Globus pallidus (tissue), 1 donor: ENCODE measurements at regions not wholly inside any gene's neighbourhood (a gene's known extent, or its start where the extent isn't known, plus 50 kb on each side); places are given as distances from the start of the nearest gene placed in this dataset.
"Not testable (repeated sequence)": the region's sequence is repeated elsewhere in the genome, so short reads cannot be mapped to it uniquely, and the experiment has no call there.

Experiments used
- DNase-seq: peaks from one replicate; pipeline ENCODE4 v3.0.0-alpha.2; 2015; ENCODE audit warnings: low spot score

DNA sequence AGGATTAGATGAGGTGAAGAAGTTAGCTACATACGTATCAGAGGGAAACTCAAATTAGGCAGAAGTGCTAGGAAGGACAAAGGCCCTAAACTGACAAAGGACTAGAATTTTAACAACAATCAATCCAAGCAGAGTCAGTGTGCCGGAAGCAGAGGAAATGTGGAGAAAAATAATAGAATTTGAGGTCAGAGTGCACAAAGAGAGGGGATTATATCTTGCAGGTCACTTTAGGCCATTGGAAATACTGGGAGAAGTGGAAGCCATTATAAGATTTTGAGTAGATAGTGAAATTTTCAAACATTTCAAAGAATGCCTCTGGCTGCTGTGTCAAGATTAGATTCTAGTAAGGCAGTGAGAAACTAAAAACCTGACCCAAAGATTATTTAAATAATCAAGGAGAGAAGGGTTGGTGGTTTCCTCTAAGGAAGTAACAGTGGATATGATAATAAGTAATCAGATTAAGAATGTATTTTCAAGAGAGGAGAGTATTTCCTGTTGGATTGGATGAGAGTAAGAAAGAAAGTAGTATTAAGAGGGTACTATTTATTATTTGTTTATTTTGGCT, 889.2 kb upstream of the NCAM2 start:
- DNase-seq: no peak

DNA sequence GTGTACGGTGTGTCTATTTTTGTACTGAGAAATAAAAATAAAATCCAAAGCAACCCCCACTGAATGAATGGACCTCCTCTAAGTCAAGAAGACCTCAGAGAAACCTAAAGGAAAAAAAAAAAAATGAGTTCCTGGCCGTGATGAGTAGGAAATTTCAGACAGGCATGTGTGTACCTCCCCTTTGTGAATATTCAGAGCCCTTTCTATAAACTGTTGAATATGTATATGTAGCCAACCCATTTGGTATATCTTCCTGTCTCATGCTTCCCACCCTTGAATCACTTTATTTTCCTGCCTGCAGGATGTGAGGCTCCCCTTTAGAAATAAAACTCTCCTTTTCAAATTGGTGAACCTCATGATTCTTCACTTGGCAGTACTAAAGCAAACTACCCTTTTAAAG, 887.8 kb upstream of the NCAM2 start:
- DNase-seq: no peak

DNA sequence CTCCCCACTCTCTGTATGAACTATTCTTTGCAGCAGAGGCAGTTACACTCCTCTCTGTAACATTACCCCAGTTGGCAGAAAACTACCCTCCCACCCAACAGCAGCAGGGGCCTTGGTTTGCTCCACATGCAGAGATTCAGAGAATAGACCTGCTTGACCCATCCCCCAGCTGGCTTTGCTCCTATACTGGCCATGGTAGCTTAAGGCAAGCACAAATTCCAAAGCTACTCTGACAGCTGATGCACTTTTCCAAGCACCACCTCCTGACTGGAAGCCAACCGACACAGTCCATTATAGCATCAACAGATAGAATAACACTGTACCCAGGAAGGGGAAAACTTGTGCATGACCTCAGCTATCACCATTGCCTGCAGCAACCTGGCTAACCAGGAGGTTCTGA, 846.5 kb upstream of the NCAM2 start:
- no peak for DNase-seq

DNA sequence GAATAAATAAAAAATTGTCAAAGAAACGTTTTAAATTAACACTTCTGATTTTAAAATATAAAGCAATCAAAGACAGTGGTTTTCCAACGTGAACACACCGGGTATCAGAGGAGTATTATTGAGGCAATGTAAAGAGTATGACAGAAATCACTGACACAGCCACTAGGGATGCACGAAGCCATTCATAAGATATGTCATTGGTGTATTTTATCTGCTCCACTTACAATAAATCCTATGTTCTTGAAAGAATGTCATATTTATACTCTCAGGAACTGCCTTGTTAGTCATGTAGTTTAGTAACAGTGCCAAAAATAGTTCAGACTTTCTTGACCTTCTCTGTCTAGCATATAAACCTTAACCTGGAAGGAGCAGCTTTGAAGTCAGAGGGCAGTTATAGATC, 835.0 kb upstream of the NCAM2 start:
- DNase-seq: no peak

DNA sequence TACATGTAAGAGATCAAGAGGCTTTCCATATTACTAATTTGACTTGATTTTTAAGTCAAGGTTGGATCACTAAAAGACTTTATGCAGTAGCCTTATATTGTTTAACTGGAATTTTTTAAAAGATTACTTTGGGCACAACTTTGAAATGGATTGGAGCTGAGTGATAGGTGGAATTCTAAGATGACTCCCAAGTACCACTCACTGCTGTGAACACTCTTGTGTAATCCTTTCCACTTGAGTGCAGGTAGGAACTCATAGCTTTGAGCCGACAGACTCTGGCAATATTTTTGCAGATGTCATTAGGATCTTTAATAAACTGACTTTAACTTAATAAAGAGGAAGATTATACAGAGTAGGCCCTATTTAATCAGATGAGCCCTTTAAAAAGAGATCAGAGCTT, 831.1 kb upstream of the NCAM2 start:
- no peak for DNase-seq

DNA sequence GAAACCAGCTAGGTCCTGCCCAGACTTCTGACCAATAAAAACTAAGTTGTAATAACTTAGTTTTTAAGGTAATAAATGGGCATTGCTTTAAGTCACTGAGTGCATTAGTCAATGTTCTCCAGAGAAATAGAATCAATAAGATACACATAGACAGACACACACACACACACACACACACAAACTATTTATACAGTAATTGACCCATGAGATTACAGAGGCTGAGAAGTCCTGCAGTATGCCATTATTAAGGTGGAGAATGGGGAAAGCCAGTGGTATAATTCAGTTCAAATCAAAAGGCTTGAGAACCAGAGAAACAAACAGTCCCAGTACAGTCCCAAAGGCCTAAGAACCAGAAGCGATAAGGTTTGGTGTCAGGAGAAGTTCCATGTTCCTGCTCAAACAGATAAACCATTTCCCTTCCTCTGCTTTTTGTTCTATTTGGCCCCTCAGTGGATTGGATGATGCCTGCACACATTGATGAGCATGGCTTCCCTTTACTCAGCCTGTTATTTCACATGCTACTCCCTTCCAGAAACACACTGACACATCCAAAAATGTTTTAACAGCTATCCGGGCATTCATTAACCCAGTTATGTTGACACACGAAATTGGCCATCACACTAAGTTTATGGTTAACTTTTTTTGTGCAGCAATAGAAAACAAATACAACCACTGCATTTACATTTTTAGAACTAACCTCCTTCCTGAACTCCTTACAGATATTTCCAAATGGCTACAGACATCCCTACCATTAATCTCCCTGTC, 828.2 kb upstream of the NCAM2 start:
- DNase-seq: no peak

DNA sequence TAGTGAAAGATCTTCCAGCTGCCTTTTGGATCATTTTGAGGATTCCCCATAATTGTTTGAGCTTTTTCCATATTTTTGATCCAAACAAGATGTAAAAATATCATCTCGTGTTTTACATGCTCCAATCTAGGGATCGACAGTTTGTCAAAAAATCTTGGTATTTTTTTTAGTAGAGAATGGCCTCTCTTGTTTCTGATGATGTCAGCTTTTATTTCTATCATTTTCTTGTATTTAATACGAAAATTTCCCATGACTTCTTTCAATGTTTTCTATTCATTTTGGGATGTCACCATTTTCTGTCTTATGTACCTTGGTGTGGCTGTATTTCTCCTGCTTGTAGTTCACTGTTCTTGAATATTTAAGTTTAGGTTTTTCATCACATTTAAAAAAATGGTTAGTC, 812.0 kb upstream of the NCAM2 start:
- no peak for DNase-seq

DNA sequence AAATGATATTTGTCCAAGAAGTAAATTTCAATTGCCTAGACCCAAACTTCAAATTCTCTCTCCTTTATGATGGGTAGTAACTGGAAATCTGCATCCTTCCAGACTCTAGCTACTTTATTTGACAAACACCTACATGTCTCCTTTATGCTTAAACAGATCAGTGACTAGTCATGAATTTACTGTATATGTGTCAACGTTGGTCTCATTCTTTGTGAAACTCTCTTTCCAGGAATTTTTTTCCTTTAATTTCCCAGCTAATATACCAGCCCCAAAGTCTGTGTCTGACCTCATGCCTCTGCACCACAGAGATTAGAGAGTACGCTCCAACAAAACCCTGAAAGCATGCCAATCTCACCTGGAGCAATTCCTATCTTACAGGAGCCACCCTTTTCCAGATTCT, 811.2 kb upstream of the NCAM2 start:
- DNase-seq: no peak

DNA sequence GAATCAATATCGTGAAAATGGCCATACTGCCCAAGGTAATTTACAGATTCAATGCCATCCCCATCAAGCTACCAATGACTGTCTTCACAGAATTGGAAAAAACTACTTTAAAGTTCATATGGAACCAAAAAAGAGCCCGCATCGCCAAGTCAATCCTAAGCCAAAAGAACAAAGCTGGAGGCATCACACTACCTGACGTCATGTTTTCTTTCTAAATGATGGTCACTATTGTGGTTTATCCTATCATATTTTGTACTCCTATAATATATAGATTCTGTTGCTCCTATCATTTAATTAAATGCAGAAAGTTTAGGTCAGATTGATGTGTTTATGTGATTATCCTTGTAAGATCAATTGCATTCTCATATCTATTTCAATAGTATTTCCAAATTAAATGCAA, 796.9 kb upstream of the NCAM2 start:
- not testable (repeated sequence) for DNase-seq

DNA sequence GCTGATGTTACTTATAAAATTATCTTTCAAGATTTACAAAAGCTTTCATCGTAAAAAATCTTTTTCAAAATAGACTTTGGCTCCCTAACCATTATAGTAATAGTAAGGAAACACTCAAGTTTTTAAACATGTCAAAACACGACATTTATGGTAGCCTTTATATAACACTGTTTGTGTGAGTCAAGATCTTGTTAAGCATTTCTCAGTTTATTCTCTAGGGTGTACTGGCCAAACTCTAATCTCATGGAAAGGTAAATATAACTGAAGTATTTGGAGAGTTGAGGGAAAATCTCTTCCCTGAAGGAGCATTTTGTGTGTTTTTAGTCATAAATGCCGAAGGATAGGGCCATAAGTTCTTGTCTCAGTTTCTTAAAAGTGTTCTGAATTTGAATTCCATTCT, 790.9 kb upstream of the NCAM2 start:
- DNase-seq: no peak

DNA sequence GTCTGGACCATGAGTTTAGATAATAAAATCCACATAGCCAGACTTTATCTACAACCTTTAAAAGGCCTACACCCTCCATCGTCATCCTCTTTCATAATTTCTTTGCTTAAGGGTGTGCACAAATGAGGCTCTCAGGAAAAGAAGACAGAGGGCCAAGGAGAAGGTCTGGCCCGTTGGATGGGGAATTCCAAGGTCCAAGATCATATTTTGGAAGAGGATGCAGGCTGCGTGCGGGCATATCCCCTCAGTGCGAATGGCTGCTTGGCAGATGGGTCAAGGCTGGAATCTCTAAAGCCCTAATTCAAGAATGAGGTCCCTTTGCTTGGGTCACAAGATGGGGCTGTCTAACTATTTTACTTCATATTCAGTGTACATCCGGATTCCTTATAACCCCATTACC, 782.2 kb upstream of the NCAM2 start:
- DNase-seq: peak; percentile 15

DNA sequence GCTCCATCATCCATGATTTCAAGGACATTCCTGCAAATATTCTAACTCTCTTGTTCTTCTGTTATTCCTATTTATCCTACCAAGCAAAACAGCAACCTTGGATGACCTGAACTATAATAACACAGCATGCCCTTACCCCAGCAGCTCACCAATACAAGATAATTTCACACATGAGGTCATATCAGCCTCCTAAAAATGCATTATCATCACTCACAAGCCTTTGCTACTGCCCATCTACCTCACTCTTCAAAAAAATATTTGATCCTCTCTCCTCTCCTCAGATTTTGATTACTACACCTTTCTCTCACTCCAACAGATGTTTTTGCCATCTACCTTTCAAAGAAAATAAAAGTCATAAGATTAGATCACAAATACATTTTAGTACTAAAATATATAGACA, 777.6 kb upstream of the NCAM2 start:
- no peak for DNase-seq

DNA sequence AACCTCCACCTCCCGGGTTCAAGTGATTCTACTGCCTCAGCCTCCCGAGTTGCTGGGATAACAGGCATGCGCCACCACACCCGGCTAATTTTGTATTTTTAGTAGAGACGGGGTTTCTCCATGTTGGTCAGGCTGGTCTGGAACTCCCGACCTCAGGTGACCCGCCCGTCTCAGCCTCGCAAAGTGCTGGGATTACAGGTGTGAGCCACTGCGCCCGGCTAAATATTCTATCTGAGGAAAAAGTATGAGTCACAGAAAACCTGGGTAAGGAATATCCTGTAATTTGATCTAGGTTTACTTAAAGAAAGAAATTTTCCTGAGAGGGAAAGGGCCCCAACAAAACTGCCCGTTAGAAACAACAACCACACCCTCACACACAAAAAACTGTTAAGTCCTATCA, 776.2 kb upstream of the NCAM2 start:
- DNase-seq: not testable (repeated sequence)

DNA sequence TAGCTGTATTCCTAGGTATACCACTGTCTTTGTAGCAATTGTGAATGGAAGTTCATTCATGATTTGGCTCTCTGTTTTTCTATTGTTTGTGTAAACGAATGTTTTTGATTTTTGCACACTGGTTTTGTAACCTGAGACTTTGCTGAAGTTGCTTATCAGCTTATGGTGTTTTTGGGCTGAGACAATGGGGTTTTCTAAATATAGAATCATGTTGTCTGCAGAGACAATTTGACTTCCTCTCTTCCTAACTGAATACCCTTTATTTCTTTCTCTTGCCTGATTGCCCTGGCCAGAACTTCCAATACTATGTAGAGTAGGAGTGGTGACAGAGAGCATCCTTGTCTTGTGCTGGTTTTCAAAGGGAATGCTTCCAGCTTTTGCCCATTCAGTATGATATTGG, 761.6 kb upstream of the NCAM2 start:
- not testable (repeated sequence) for DNase-seq

DNA sequence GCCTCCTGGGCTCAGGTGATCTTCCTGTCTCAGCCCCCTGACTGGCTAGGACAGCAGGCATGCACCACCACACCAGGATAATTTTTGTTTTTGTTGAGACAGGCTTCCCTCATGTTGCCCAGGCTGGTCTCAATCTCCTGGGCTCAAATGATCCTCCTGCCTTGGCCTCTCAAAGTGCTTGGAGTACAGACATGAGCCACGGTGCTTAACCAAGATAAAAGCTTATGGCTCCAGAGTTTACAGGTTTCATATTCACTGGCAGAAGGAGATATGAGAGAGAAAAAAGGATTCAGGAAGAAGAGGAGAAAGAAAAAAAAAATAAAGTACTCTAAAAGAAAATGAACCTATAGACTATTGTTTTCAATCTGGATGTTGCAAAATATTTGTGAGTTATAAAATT, 748.8 kb upstream of the NCAM2 start:
- no peak for DNase-seq

DNA sequence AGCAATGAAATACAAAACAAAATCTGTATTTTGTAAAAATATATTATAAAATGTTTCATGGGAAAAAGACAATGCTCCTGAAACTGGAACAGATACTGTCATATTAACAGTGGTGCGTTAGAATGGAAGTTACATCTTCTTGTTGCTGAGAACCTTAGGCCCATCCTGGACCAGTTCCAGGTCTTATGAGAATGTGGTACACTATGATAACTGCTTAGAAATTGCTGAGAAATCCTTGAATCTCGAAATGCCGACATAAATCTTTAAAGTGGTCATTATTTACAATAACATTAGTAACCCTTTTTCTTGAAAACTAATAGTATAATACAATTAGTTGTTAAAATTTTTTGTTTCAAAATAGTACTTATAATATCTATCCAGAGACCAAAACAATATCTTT, 747.9 kb upstream of the NCAM2 start:
- no peak for DNase-seq

DNA sequence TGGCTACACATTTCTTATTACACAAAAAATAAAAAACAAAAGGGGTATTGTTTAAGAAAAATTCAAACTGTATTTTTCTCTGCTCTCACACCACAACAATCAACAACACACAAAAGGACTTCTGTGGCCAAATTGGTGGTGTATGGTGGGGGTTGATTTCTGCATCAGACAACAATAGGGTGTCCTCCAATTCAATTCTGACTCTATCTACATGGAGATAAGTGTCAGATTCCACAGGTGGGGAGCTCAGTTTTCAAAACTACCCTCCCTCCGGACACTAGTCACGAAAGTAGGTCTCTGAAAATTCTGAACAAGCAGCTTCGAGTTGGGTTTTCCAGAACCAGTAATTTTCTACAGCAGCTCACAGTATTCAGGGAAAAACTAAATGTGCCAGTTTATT, 744.9 kb upstream of the NCAM2 start:
- DNase-seq: peak; percentile 69

DNA sequence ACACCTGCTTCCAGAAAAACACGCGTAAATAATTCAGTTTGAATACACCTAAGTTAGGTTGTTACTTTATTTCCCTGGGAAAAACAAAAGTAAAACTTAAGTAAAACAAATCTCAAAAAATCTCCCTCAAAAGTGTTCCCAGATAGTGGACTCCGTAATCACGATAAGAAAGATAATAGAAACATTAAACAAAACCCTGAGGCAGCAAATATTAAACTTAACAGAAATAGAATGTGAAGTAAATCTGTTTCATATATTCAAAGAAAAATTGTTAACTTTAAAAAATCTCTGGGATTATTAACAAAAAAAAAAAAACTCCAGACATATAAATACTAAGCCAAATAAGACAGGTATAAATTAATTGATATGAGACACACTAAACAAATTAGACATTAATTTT, 743.2 kb upstream of the NCAM2 start:
- DNase-seq: no peak

DNA sequence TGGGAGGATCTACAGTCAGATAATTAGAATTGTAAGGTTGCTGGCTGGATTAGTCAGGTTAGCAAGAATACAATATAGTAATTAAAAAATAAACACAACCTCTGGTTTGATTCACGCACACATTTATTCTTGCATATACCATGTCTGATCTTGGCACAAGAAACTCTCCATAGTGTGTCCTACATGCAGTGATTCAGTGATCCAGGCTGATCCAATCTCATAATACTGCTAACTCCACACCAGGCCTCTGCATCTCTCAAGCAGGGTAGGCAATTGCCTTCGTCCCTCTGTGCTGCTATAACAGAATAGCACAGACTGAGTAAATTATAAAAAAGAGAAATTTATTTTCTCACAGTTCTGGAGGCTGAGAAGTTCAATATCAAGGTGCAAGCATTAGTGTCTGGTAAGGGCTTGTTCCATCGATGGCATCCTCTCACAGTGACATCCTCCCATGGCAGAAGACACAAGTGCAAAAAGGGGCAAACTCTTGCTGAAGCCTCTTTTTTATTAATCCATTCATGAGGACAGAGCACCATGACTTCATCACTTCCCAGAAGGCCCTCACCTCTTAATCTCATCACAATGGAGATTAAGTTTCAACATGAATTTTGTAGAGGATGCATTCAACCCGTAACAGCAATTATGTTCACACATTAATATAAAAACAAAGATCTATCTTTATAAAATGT, 741.0 kb upstream of the NCAM2 start:
- no peak for DNase-seq

DNA sequence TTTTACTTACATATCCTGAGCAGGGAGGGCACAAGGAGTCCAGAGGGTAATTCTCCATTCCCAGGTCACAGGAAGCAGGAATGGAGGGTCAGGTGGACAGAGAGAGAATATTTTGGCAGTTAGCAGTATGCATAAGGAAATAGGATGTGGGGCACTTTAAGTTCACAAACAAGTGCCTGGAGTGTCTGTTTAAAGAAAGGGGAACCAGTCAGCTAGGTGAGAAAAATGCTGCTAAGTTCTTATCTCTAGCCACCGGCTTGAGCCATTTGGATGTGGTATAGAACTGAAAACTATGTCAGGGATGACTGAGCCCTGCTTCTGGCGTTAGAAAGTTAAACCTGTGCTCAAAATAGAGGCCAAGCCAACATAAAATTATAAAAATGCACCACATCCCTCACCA, 739.7 kb upstream of the NCAM2 start:
- no peak for DNase-seq

DNA sequence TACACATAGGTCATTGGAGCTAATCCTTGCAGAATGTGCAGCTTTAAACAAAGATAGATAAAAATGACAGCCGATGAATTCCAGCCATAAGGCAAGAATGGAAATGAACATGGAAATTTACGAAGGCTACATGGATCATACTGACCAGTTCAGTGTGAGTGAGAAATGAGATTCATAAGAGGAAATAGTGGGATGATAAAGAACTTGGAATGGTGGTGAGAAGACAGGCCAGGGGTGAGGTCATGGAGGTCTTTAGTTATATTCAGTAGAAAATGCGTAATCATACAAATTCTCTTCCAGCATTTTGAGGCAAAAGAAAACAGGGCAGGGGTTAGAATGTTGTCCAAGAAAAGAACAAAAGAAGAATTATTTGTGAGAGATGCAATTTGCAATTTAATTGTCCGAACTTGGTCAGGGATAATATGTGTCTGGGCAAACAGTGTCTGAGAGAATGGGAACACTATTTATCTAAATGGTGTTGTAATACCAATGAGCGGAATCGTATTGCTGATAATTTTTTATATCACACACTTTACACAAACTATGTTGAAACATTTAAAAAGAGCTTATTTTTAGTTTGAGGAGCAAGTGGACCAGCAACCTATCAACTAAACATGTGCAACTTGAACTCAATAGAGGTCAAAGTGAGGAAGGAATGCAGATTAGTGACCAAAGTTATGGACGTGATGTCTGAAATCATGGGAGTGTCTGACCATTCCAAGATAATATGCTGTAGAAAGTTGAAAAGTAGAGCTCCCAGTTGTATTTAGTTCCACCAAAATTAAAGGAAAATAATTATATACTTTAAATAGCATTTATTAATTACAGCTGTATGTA, 739.0 kb upstream of the NCAM2 start:
- peak; percentile 82 for DNase-seq

DNA sequence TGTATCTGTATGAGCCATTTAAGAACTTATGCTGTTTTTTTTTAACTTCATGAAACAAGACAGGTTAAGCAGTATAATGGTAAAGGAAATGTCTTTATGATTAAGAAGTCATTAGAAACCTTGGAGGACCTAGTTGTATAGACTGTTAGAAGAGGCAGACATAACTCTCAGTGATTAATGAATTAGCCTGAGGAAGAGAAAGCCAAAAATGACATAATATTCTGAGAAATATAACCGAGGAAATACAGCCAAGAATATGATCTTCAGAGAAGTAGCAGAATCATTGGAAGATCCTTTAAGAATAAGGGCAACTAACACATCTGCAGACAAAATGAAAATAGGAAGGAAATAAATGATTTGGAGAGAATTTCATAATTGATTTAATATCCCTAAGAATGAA, 738.1 kb upstream of the NCAM2 start:
- DNase-seq: no peak

DNA sequence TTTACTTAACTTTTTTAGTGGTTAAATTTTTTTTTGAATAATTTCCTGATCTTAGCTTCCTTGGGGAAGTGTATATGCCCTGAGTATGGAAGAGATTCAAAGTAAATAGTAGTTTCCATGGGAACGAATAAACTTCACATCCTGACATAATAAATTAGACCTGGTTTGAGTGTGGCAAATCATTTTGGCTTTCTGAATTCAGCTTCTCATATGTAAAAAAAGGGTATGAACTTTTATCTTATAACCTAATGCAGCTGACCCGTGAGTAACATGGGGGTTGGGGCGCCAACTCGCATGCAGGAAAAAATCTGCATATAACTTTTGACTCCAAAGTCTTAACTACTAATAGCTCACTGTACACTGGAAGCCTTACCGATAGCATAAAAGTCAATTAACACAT, 736.8 kb upstream of the NCAM2 start:
- DNase-seq: no peak
